ENCODE measurements at regions not wholly inside any gene's neighbourhood (a gene's known extent, or its start where the extent isn't known, plus 50 kb on each side); places are given as distances from the start of the nearest gene placed in this dataset.

DNA sequence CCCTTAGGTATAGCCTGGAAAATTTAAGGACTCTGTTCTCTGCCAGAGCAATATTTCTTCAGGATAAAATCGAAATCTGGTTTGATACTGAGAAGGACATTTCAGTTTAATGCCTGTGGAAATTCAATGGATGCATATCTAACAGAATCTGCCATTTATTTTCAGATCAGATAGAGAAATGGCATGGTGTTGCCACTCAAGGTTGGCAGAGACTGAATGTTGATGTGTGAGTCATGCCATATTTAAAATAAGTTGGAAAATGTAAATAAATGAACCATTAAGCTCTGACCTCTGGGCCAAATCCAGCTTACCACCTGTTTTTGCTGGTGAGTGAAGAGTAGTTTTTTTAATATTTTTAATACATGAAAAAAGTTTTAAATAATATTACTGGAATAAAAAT is 594.6 kb downstream of the DOK5 start:
- intact Hi-C loops (cut with DNase I), result no loop called here
- TF ChIP-seq, protein P1, sequence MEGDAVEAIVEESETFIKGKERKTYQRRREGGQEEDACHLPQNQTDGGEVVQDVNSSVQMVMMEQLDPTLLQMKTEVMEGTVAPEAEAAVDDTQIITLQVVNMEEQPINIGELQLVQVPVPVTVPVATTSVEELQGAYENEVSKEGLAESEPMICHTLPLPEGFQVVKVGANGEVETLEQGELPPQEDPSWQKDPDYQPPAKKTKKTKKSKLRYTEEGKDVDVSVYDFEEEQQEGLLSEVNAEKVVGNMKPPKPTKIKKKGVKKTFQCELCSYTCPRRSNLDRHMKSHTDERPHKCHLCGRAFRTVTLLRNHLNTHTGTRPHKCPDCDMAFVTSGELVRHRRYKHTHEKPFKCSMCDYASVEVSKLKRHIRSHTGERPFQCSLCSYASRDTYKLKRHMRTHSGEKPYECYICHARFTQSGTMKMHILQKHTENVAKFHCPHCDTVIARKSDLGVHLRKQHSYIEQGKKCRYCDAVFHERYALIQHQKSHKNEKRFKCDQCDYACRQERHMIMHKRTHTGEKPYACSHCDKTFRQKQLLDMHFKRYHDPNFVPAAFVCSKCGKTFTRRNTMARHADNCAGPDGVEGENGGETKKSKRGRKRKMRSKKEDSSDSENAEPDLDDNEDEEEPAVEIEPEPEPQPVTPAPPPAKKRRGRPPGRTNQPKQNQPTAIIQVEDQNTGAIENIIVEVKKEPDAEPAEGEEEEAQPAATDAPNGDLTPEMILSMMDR (IDR thresholded peaks at IDR 0.05), result no peak
- TF ChIP-seq POLR2A (IDR thresholded peaks at IDR 0.05) (no peak), POLR2AphosphoS5 (IDR thresholded peaks at IDR 0.05; ENCODE audit: insufficient read depth in 1 of 2, low read depth in 1 of 2) (no peak)
- H3K27ac ChIP-seq, result no peak overlapping the region
- no peaks in the 10 kb centered on the region for H3K4me1 ChIP-seq
- H3K27me3 ChIP-seq, result no peaks in the 10 kb centered on the region
- H3K36me3 ChIP-seq, result no peaks in the 10 kb centered on the region
- no peak overlapping the region for H3K4me3 ChIP-seq
- H3K9me3 ChIP-seq, result no peaks in the 10 kb centered on the region
- no peak for DNase-seq (ENCODE audit: extremely low spot score in 2 of 2)

DNA sequence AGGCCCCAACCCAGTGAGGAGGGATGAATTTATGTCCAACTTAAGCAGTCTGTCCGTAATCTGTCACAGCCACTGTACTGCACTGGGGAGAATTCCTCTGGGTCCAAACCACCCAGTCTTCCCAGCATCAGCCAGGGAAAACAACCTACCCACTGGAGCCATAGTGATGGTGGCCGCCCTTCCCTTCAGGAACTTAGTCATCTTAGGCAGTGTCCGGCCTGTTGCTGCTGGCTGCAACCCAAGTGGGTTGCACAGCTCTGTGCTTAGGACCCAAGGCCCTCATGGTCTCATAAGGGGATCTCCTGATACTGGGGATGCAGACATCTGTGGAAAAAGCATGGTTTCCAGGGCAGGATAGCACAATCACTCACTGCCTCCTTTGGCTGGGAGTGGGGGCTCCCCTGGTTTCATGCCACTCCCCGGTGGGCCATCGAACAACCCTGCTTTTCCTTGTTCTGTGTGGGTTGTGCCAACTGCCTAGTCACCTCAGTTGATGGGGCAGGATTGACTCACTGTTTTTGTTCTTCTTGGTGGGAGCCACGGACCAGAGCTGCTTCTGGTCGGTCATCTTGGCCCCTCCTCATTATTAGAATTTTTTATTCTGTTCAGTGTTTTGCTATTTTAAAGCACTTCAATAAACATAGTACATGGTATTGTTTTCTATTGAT is 591.9 kb downstream of the DOK5 start:
- Histone ChIP-seq H3K27me3 (no peaks in the 10 kb centered on the region), H3K36me3 (no peaks in the 10 kb centered on the region), H3K27ac (no peak overlapping the region), H3K9me3 (no peaks in the 10 kb centered on the region), H3K4me1 (no peaks in the 10 kb centered on the region), H3K4me3 (no peak overlapping the region)
- no peak for DNase-seq (ENCODE audit: extremely low spot score in 2 of 2)
- intact Hi-C loops (cut with DNase I), result no loop called here
- TF ChIP-seq POLR2AphosphoS5 (IDR thresholded peaks at IDR 0.05; ENCODE audit: insufficient read depth in 1 of 2, low read depth in 1 of 2) (no peak), POLR2A (IDR thresholded peaks at IDR 0.05) (no peak)
- TF ChIP-seq, protein P1 (IDR thresholded peaks at IDR 0.05), result no peak

DNA sequence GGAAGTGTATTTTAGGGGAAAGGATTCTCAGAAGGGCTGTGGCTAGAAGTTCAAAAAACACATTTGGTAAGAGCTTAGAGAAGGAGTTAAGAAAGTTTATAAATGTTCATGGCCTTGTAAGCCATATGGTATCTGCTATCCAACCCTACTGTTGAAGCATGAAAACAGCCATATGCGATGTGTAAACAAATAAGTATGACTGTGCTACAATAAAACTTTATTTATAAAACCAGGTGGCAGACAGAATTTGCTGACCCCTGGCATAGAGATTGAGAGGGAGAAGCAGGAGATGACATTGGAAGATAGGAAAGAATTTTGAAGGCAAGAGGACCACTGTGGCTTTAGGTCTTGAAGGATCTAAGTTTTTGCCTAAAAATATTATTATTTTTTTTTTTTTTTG is 583.5 kb downstream of the DOK5 start:
- Histone ChIP-seq H3K9me3 (no peaks in the 10 kb centered on the region), H3K27me3 (no peaks in the 10 kb centered on the region)
- intact Hi-C loops (cut with DNase I), result no loop called here

DNA sequence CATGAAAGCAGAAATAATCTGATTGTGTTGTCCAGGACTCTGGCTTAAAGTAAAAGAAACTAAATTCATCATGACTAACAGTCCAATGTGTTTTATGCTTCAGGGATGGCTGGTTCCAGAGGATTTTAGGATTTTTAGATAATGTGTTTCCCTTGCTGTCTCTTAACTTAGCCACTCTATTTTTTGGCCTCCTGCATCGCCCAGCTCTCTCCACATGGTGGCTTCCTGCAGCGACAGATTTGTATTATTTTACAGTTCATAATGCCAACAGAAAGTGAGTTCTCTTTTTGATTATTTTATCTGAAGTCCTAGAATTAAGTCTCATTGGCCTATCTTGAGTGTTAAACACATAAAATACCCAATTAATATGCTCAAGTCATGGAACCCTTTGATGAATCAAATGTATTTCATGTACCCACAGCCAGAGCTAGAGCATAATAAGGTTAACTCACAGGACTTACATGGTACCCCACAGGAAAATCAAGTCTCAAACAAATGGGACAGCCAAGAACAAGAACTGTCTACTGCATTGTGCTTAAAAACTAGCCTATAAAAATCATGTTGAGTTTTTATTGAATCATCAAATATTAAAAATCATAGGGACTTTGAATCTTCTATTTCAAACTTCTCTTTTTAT is 582.5 kb downstream of the DOK5 start:
- Histone ChIP-seq H3K36me3 (no peaks in the 10 kb centered on the region), H3K27me3 (no peaks in the 10 kb centered on the region), H3K4me3 (no peak overlapping the region), H3K4me1 (no peaks in the 10 kb centered on the region), H3K9me3 (no peaks in the 10 kb centered on the region), H3K27ac (no peak overlapping the region)
- TF ChIP-seq, protein P1 (IDR thresholded peaks at IDR 0.05), result no peak
- TF ChIP-seq POLR2A (IDR thresholded peaks at IDR 0.05) (no peak), POLR2AphosphoS5 (IDR thresholded peaks at IDR 0.05; ENCODE audit: insufficient read depth in 1 of 2, low read depth in 1 of 2) (no peak)
- intact Hi-C loops (cut with DNase I), result no loop called here
- no peak for DNase-seq (ENCODE audit: extremely low spot score in 2 of 2)

More for the DNA sequence above, 583.5 kb downstream of the DOK5 start:
- no peak overlapping the region for H3K4me3 ChIP-seq
- no peak for DNase-seq (ENCODE audit: extremely low spot score in 2 of 2)
- TF ChIP-seq POLR2A (IDR thresholded peaks at IDR 0.05), result no peak
- no peak for TF ChIP-seq POLR2AphosphoS5 (IDR thresholded peaks at IDR 0.05; ENCODE audit: insufficient read depth in 1 of 2, low read depth in 1 of 2)
- TF ChIP-seq, protein P1 (IDR thresholded peaks at IDR 0.05), result no peak
- H3K36me3 ChIP-seq, result no peaks in the 10 kb centered on the region
- no peak overlapping the region for H3K27ac ChIP-seq
- H3K4me1 ChIP-seq, result no peaks in the 10 kb centered on the region

DNA sequence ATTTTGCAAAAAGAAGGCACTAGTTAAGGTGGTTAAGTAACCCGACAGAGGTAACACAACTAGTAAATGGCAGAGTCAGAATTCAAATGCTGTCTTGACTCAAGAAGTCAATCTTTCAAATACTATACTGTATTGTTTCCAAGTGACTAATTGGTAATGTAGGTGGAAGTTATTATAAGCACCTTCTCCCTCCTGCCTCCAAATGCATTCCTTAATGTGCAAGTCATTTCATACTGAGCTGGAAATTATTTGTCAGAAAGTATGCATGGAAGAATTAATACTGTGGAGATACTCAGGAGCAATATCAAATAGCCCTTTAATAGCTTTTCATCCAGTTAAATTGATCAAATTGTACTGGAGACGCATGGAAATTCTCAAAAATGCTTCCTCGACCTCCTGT is 579.1 kb downstream of the DOK5 start:
- Histone ChIP-seq H3K9me3 (no peaks in the 10 kb centered on the region), H3K27ac (no peak overlapping the region), H3K4me3 (no peak overlapping the region), H3K36me3 (no peaks in the 10 kb centered on the region), H3K4me1 (no peaks in the 10 kb centered on the region), H3K27me3 (no peaks in the 10 kb centered on the region)
- intact Hi-C loops (cut with DNase I), result no loop called here
- no peak for DNase-seq (ENCODE audit: extremely low spot score in 2 of 2)
- TF ChIP-seq, protein P1 (IDR thresholded peaks at IDR 0.05), result no peak
- TF ChIP-seq POLR2A (IDR thresholded peaks at IDR 0.05), result no peak

All from vagina (tissue), 2 donors.